ENCODE measurements at regions not wholly inside any gene's neighbourhood (a gene's known extent, or its start where the extent isn't known, plus 50 kb on each side); places are given as distances from the start of the nearest gene placed in this dataset.
"Not testable (repeated sequence)": the region's sequence is repeated elsewhere in the genome, so short reads cannot be mapped to it uniquely, and the experiment has no call there.

DNA sequence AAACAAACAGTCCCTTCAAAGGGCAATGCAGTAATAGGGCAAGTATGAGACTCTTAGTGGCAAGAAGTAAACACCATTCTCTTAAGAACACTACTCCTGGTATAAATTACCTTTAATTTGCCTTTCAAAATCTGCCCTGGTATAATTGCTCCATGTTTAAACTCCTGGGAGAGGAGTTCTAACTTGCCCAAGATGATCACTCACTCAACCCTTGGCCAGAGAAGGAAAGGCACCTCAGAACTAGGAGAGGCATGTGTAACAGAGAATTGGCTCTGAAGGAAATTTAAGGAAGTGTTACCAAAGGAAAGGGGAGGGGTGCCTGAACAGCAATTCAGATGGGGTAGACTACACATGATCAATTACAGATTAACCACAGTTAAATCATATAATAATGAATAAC lies 1173.6 kb upstream of the SORCS1 start:
- Histone ChIP-seq H3K4me1 (ENCODE audit: control insufficient read depth, insufficient read depth, low read length) (no peaks in the 10 kb centered on the region), H3K9ac (ENCODE audit: low read length) (no peak overlapping the region), H3K36me3 (ENCODE audit: control insufficient read depth, insufficient read depth, low read length) (no peaks in the 10 kb centered on the region), H3K9me3 (ENCODE audit: control insufficient read depth, low read length) (no peaks in the 10 kb centered on the region), H3K27me3 (ENCODE audit: control insufficient read depth, insufficient read depth, low read length) (no peaks in the 10 kb centered on the region), H3K4me3 (ENCODE audit: low read length) (no peak overlapping the region)

DNA sequence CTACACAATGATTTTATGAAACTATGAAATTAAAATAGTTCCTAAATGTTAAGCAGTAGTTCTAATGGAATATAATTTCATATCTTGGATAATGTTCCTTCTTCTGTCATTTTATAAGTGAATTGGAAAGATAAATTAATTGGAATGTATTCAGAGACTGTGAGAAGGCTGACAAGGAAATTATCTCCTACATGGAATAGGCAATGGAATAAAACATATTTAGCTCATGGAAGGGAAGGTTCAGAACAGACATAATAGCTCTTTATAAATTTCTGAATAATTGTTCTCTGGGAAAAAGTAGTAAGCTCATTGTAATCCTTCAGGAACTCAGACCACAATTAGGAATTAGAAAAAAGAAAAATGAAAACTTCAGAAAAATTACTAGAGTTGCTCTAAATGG lies 1172.3 kb upstream of the SORCS1 start:
- no peaks in the 10 kb centered on the region for H3K36me3 ChIP-seq (ENCODE audit: control insufficient read depth, insufficient read depth, low read length)
- no peaks in the 10 kb centered on the region for H3K27me3 ChIP-seq (ENCODE audit: control insufficient read depth, insufficient read depth, low read length)
- H3K9me3 ChIP-seq (ENCODE audit: control insufficient read depth, low read length) = no peaks in the 10 kb centered on the region
- H3K4me3 ChIP-seq (ENCODE audit: low read length) = no peak overlapping the region
- no peaks in the 10 kb centered on the region for H3K4me1 ChIP-seq (ENCODE audit: control insufficient read depth, insufficient read depth, low read length)
- no peak overlapping the region for H3K9ac ChIP-seq (ENCODE audit: low read length)

DNA sequence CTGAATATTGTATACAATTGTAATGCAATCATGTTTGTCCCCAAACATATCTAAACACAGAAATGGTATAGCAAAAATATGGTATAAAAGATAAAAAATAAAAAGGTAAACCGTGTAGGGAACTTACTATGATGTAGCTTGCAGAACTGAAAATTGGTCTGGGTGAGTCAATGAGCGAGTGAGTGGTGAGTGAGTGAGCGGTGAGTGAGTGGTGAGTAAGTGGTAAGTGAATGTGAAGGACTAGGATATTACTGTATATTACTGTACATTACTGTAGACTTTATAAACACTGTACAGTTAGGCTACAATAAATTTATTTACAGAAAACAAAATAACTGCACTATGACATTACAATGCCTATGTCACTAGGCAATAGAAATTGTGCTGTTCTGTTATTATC lies 1163.2 kb upstream of the SORCS1 start:
- no peaks in the 10 kb centered on the region for H3K36me3 ChIP-seq (ENCODE audit: control insufficient read depth, insufficient read depth, low read length)
- H3K4me1 ChIP-seq (ENCODE audit: control insufficient read depth, insufficient read depth, low read length) = no peaks in the 10 kb centered on the region
- H3K9me3 ChIP-seq (ENCODE audit: control insufficient read depth, low read length) = no peaks in the 10 kb centered on the region
- H3K27me3 ChIP-seq (ENCODE audit: control insufficient read depth, insufficient read depth, low read length) = no peaks in the 10 kb centered on the region
- no peak overlapping the region for H3K4me3 ChIP-seq (ENCODE audit: low read length)
- no peak overlapping the region for H3K9ac ChIP-seq (ENCODE audit: low read length)

DNA sequence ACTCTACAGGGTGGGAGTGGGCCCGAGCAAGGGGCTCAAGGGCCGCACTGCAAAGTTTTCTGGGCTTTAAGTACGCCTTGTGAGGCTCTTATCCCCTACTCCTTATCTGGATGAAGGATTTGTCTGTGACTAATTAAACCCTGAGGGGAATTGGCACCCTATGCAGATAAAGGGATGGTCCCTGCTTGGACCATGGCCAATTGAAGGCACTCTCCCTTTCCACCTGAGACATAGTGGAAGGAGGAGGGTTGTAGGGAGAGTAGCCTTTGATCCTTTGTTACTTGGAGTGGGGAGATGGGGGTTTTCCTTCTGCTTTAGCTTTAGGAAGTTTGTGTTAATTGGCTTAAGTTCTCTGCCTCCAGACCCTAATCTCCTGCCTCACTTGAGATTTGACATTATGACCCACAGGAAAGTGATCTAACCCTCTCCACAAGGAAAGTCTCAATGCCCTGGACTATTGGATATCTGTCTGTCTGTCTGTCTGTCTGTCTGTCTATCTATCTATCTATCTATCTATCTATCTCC lies 1158.8 kb upstream of the SORCS1 start:
- H3K36me3 ChIP-seq (ENCODE audit: control insufficient read depth, insufficient read depth, low read length) = no peaks in the 10 kb centered on the region
- no peak overlapping the region for H3K9ac ChIP-seq (ENCODE audit: low read length)
- no peak overlapping the region for H3K4me3 ChIP-seq (ENCODE audit: low read length)
- no peaks in the 10 kb centered on the region for H3K27me3 ChIP-seq (ENCODE audit: control insufficient read depth, insufficient read depth, low read length)
- no peaks in the 10 kb centered on the region for H3K9me3 ChIP-seq (ENCODE audit: control insufficient read depth, low read length)
- H3K4me1 ChIP-seq (ENCODE audit: control insufficient read depth, insufficient read depth, low read length) = no peaks in the 10 kb centered on the region

DNA sequence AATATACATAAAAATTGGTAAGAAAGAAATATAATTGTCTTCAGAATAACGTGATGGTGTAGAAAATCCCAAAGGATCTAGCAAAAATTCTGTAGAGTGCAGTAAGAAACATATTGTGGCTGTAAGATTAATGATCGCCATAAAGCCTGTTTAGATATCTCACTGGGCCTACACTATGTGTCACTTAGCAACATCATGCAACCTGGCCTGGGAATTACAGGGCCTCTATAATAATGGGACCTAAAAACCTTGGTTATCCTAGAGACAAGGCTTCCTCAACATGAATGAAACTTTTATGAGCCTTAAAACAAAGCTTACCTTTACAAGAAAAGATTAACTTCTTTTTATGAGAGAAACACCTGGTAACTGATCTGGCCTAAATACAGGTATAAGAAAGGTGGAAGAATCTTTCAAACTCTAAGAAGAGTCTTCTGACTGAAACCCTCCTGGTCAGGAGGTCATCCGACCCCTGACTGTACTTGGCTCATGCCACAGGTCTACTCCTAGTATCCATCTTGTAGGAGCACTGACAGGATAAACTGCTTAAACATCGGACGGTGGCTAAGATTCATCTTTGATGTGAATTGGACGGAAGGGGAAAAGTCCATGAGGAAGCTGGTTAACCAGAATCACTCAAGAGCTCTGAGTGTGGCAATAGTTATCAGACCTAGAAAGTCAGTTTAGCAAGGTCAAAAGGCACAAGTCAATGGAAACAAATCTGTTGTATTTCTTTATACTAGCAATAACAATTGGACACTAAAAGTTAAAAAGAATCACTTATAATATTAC lies 1155.1 kb upstream of the SORCS1 start:
- no peak overlapping the region for H3K9ac ChIP-seq (ENCODE audit: low read length)
- no peaks in the 10 kb centered on the region for H3K9me3 ChIP-seq (ENCODE audit: control insufficient read depth, low read length)
- no peaks in the 10 kb centered on the region for H3K4me1 ChIP-seq (ENCODE audit: control insufficient read depth, insufficient read depth, low read length)
- no peaks in the 10 kb centered on the region for H3K36me3 ChIP-seq (ENCODE audit: control insufficient read depth, insufficient read depth, low read length)
- H3K4me3 ChIP-seq (ENCODE audit: low read length) = no peak overlapping the region
- H3K27me3 ChIP-seq (ENCODE audit: control insufficient read depth, insufficient read depth, low read length) = no peaks in the 10 kb centered on the region

DNA sequence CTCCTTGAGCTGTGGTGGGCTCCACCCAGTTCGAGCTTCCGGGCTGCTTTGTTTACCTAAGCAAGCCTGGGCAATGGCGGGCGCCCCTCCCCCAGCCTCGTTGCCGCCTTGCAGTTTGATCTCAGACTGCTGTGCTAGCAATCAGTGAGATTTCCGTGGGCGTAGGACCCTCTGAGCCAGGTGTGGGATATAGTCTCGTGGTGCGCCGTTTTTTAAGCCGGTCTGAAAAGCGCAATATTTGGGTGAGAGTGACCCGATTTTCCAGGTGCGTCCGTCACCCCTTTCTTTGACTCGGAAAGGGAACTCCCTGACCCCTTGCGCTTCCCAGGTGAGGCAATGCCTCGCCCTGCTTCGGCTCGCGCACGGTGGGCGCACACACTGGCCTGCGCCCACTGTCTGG lies 1151.1 kb upstream of the SORCS1 start:
- H3K9ac ChIP-seq (ENCODE audit: low read length); H3K4me3 ChIP-seq (ENCODE audit: low read length); H3K36me3 ChIP-seq (ENCODE audit: control insufficient read depth, insufficient read depth, low read length); H3K4me1 ChIP-seq (ENCODE audit: control insufficient read depth, insufficient read depth, low read length); H3K27me3 ChIP-seq (ENCODE audit: control insufficient read depth, insufficient read depth, low read length); H3K9me3 ChIP-seq (ENCODE audit: control insufficient read depth, low read length): not testable (repeated sequence)

DNA sequence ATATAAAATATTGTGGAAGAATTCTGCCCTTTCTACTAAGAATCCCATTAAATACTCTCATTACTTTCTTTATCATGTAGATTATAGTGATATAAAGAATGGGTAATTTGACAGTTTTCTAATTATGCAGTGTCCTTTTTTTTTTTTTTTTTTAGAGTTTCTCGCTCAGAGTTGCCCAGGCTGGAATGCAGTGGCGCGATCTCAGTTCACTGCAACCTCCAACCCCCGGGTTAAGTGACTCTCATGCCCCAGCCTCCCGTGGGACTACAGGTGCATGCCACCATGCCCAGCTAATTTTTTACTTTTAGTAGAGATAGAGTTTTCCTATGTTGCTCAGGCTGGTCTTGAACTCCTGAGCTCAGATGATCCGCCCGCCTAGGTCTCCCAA lies 1143.4 kb upstream of the SORCS1 start:
- Histone ChIP-seq H3K4me3 (ENCODE audit: low read length) (no peak overlapping the region), H3K9ac (ENCODE audit: low read length) (no peak overlapping the region), H3K27me3 (ENCODE audit: control insufficient read depth, insufficient read depth, low read length) (no peaks in the 10 kb centered on the region), H3K4me1 (ENCODE audit: control insufficient read depth, insufficient read depth, low read length) (no peaks in the 10 kb centered on the region), H3K36me3 (ENCODE audit: control insufficient read depth, insufficient read depth, low read length) (no peaks in the 10 kb centered on the region), H3K9me3 (ENCODE audit: control insufficient read depth, low read length) (no peaks in the 10 kb centered on the region)

DNA sequence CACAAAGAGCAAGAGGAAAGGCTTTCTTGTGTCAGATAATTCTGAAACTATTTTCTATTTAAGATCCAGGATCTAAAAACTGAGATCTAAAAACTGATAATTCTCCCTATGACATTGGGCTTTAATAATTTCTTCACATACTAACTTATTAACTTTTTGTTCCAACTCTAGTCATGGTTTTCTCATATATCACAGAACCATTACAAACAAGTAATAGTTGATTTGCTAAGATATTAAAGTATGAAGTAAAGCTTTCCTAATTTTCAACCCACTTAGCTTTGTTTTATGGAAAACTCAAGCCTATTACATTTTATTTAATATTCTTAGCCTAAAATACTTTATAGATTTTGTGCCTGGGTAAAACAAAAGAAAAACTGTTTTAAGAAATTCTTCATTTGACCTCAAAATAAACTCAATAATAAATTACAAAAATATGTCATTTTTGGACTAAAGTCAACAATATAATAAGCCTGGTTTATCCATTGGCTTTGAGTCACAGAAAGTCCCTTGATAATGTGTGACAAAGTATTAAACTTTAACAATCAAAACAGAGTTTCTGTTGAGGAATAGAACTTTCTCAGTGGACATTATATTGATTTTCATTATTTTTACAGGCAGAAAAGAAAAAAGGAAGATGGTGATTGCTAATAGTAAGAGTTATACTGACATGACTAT lies 1142.9 kb upstream of the SORCS1 start:
- H3K4me3 ChIP-seq (ENCODE audit: low read length) = no peak overlapping the region
- no peaks in the 10 kb centered on the region for H3K27me3 ChIP-seq (ENCODE audit: control insufficient read depth, insufficient read depth, low read length)
- H3K4me1 ChIP-seq (ENCODE audit: control insufficient read depth, insufficient read depth, low read length) = no peaks in the 10 kb centered on the region
- no peaks in the 10 kb centered on the region for H3K36me3 ChIP-seq (ENCODE audit: control insufficient read depth, insufficient read depth, low read length)
- no peaks in the 10 kb centered on the region for H3K9me3 ChIP-seq (ENCODE audit: control insufficient read depth, low read length)
- no peak overlapping the region for H3K9ac ChIP-seq (ENCODE audit: low read length)

DNA sequence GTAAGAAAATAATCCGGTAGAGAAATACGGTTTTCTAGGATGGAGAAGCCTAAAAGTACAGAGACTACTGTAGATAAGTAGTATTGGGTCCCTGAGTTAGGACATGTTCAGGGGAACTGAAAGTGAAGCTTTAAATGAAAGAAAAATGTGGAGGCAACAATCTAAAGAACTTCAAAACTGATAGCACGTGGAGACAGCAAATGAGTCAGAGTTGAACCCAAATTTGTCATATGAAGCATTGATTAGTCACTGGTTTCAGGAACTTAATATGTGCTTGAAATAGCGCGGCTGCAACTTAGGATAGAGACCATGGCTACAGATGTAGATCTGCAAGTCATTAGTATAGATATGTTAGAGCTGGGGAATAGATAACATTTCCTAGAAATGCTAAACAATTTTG lies 1138.6 kb upstream of the SORCS1 start:
- Histone ChIP-seq H3K27me3 (ENCODE audit: control insufficient read depth, insufficient read depth, low read length) (no peaks in the 10 kb centered on the region), H3K9ac (ENCODE audit: low read length) (no peak overlapping the region), H3K4me1 (ENCODE audit: control insufficient read depth, insufficient read depth, low read length) (no peaks in the 10 kb centered on the region), H3K36me3 (ENCODE audit: control insufficient read depth, insufficient read depth, low read length) (no peaks in the 10 kb centered on the region), H3K4me3 (ENCODE audit: low read length) (no peak overlapping the region), H3K9me3 (ENCODE audit: control insufficient read depth, low read length) (no peaks in the 10 kb centered on the region)

DNA sequence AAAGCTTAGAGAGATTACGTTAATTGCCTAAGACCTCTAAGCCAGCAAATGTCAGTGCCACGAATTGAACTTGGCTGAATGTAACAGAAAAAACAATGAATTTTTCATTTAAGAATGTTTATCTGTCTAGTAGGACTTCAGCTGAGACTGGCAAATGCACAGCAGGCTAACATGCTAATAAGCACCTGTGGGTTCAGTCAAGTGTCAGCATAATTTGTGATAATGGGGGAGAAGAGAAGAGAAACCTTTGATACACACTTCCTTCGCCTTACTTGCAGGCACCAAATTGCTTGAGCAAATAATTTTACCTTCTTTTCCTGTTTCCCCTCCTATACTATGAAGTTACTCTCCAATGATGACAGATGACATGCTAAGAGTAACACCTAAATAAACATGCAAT lies 1136.5 kb upstream of the SORCS1 start:
- no peak overlapping the region for H3K4me3 ChIP-seq (ENCODE audit: low read length)
- no peaks in the 10 kb centered on the region for H3K27me3 ChIP-seq (ENCODE audit: control insufficient read depth, insufficient read depth, low read length)
- H3K36me3 ChIP-seq (ENCODE audit: control insufficient read depth, insufficient read depth, low read length) = no peaks in the 10 kb centered on the region
- H3K9ac ChIP-seq (ENCODE audit: low read length) = no peak overlapping the region
- no peaks in the 10 kb centered on the region for H3K9me3 ChIP-seq (ENCODE audit: control insufficient read depth, low read length)
- H3K4me1 ChIP-seq (ENCODE audit: control insufficient read depth, insufficient read depth, low read length) = no peaks in the 10 kb centered on the region

DNA sequence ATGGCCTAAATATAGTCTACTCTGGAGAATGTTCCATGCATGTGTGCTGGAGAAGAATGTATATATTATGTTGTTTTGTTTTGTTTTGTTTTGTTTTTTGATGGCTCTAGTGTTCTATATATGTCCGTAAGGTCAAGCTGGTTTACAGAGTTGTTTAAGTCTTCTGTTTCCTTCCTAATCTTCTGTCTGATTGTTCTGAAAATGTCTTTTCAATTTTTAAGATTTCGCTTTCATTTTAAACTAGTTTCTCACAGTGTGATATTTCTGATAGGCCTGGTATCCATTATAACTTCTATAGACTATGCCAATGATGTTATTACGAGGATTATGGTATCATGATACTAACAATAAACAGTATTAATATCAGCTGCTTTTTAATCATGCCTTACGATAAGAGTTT lies 1126.3 kb upstream of the SORCS1 start:
- Histone ChIP-seq H3K36me3 (ENCODE audit: control insufficient read depth, insufficient read depth, low read length) (no peaks in the 10 kb centered on the region), H3K27me3 (ENCODE audit: control insufficient read depth, insufficient read depth, low read length) (no peaks in the 10 kb centered on the region)

DNA sequence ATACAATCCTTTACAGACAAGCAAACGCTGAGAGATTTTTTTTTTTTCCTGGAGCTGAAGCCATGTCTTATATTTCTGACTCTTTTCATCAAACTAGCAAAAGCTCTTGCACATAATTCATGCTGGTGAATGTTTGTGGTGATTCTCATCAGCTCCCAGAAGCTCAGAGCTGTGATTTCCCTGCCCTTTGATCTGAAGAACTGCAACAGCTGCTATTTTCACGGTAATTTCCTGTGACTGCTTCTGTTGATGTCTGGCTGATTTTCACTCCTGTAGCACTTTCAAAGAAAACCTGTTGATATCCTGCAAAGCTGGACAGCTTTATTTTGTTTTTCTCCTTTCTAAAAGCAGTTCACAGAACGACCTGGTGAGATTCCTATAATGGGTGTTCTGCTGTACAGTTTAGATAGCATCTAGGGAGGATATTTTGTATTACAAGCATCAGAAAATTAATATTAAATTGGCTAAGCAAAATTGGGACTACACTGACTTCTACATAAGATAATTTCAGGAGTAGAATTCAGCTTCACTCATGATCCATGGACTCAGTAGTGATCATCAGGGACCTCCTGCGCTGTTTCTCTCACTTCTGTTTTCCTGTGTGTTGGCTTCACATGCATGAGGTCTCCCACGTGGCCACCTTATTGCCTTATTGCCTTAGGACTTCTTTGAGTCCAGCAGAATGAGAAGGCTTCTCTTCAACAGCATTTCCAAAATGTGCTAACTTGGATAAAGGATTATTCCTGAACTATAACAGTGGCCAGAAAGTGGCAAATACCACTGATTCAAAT lies 1111.6 kb upstream of the SORCS1 start:
- Histone ChIP-seq H3K27me3 (ENCODE audit: control insufficient read depth, insufficient read depth, low read length) (no peaks in the 10 kb centered on the region), H3K9me3 (ENCODE audit: control insufficient read depth, low read length) (no peaks in the 10 kb centered on the region), H3K36me3 (ENCODE audit: control insufficient read depth, insufficient read depth, low read length) (no peaks in the 10 kb centered on the region), H3K9ac (ENCODE audit: low read length) (no peak overlapping the region), H3K4me3 (ENCODE audit: low read length) (no peak overlapping the region), H3K4me1 (ENCODE audit: control insufficient read depth, insufficient read depth, low read length) (no peaks in the 10 kb centered on the region)

More for the DNA sequence above, 1126.3 kb upstream of the SORCS1 start:
- no peak overlapping the region for H3K9ac ChIP-seq (ENCODE audit: low read length)
- no peaks in the 10 kb centered on the region for H3K4me1 ChIP-seq (ENCODE audit: control insufficient read depth, insufficient read depth, low read length)
- no peak overlapping the region for H3K4me3 ChIP-seq (ENCODE audit: low read length)
- H3K9me3 ChIP-seq (ENCODE audit: control insufficient read depth, low read length) = no peaks in the 10 kb centered on the region

Measured in mucosa of stomach (tissue), 1 donor.